ENCODE measurements at regions not wholly inside any gene's neighbourhood (a gene's known extent, or its start where the extent isn't known, plus 50 kb on each side); places are given as distances from the start of the nearest gene placed in this dataset.

DNA sequence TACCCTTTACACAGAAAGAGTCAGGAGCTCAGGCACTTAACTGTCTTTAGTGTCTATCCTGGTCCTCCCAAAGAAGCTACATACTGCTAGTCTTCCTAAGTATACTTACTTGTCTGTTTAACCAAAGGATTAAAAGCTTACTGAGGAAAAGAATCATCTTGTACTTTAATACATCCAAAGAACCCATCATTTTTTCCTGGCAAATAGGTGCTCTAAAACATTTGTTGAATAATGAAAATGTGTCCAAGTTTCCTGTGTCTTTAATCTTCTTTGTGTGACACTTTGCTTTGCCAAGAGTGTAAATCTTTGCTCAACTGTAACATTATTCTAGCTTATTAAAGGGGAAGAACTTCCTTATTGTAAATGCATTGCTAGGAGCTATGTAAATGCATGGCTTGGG lies 519.2 kb downstream of the OTOL1 start:
- no peak for DNase-seq (ENCODE audit: low read depth)

DNA sequence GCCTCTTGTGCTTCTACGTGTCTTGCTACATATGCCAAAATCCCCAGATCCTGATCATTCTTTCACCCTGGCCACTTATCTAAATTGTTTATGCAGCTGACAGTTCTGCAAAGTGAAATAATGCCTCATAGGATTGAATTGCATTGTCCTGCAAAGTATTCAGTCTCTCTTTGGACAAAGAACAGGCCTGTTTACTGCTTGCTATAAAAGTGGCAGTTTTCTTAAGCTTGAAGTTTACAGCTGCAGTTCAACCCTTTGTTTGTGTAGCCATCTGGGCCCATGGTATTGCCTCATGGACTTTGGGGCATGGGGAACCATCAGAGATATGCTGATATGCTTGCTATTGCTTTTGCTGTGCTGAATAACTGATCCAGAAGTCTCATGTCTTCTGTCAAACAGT lies 523.2 kb downstream of the OTOL1 start:
- no peak for DNase-seq (ENCODE audit: low read depth)

DNA sequence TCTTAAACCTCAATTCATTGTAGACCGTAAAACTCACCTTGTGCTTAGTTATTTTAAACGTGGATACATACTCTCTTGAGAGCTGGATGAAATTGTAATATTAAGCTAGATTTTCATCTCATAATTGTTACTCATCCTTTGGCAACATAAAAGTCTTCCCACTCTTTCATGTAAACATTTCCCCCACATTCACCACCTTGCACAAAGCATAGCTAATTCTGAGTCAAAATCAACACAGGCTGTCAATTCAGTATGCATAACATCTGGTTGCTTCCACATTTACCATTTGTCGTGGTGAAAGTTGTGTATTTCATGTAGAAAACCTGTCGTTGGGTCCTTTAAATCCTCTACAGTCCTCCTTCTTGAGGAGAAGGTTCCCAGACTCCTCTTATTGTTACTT lies 524.6 kb downstream of the OTOL1 start:
- DNase-seq (ENCODE audit: low read depth), result no peak

DNA sequence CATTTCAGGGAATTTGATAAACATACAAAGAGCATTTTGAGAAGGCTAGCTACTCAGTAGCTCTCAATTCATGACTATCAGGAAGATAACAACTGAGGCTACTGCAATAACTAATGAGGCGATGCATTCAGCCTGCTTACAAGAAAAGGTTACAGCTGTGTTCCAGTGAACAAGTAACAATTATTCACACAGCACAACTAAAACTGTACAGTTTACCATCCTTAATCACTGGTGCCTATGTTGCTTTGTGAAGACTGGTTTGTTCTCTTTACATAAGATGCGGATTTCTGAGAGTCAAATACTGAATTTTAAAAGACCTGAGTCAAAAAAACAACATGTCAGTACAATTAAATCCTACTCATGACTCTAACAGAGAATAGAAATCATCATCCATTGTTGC lies 526.3 kb downstream of the OTOL1 start:
- DNase-seq (ENCODE audit: low read depth), result no peak

DNA sequence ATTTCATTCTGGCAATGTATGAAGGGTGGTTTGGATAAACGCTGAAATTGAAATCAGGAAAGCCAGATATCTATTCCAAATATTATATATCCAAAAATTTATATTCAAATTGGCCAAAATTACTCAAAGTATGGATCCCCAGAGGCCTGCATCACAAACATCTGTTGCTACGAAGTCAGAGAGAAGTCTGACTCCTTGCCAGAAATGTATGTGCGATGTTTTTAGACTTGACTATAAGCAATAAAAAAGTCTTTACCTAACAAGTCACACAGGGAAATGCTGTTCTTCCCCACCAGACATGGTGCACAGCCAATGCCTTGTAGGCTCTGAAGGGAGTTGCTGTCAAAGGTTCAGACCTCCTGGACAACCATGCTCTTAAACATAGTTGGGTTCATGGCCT lies 533.1 kb downstream of the OTOL1 start:
- no peak for DNase-seq (ENCODE audit: low read depth)

DNA sequence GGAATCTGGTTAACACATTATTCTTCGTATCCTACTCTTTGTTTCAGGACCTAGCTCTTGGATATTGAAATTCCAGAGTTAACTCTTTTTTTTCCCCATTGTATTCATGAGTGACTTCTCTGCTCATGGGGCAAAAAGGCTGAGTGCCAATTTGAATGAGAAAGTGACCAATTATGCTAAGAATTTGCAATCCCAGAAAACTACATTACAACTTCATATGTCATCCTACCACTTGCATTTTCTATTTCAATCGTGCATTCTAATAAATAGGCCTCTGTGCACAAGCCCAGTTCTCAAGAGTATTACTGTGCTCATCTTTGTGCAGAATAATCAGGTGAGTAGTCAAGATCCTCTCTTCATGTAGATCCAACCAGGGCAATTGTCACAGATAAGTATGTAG lies 537.8 kb downstream of the OTOL1 start:
- DNase-seq (ENCODE audit: low read depth), result peak; percentile 25

DNA sequence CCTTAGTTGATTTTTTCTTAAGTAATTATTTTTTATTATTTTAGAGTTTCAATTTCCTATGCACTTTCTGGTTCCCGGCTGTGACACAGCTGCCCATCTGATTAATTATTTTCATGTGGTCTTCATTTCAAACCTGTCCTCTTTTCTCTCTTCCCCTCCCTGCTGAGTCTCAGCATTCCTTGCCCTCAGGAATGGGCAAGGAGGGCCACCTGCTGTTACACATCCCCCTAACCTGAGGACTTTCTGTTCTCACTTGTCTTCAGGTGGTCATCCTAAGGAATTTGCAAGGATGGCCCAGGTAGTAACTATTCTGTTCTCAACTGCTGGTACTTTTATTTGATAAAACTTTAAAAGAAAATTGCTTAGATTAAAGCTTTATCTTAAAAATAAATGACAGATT lies 545.0 kb downstream of the OTOL1 start:
- no peak for DNase-seq (ENCODE audit: low read depth)

DNA sequence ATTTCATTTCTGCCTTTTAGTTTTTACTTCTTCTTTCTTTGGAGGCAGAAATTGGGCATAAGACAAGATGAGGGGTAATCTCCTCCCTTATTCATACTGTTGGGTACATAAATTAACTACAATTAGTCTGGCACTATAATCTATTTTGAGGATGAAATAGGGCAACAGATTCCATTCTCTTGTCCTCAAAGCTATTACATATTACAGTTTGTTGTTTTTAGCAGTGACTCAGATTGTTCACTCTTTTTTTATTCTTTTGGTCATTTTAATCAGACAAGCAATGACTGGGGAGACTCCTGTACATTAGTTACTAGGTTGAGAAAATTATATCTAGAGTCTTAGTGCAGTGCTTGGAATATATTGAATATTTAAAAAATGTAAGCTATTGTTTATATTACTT lies 556.0 kb downstream of the OTOL1 start:
- no peak for DNase-seq (ENCODE audit: low read depth)

DNA sequence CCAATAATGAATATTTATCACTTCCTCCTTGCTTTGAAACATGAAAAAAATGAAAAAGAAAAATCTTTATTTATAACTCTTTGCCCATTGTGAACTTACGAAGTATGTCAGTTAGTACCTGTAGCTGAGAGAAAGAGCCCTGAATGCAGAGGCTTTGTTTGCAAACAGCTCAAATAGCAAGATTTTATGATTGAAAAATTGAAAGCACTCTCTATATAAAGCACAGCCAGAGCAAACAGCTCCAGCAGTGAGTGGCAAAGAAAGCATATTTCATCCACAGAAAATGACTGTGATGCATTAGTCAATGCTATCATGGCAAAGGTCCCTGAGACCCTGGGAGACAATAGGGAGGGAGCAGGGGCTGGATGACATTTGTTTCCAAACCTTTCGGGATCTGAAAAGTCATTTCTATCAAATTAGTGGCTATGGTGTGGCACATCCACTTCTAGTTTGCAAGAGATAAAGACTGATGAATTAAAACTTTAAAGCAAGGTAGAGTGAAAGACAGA lies 576.1 kb downstream of the OTOL1 start:
- no peak for DNase-seq (ENCODE audit: low read depth)

DNA sequence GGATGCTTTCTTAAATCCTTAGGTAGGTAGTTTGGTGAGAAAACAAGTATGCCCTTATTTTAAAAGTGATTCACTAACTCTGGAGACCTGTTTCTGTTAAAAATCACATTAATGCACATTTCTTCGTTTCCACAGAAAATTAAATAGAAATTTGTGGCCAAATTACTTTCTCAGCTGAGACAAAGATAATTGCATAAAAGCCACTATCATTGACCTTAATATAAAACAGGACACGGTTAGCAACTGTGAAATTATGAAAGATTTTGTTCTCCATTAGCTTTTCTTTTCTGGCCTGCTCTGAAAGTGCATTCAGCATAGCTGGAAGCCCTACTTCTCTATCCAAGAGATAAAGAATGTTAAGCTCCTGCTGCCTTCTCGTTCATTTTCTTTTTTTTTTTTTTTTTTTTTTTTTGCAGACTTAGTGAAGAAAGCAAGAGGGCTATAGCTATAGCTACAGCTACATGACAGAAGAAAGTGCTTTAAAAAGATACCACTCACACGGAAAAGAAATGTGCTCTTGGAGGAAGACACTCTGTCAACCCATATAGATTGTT lies 576.9 kb downstream of the OTOL1 start:
- DNase-seq (ENCODE audit: low read depth), result no peak

DNA sequence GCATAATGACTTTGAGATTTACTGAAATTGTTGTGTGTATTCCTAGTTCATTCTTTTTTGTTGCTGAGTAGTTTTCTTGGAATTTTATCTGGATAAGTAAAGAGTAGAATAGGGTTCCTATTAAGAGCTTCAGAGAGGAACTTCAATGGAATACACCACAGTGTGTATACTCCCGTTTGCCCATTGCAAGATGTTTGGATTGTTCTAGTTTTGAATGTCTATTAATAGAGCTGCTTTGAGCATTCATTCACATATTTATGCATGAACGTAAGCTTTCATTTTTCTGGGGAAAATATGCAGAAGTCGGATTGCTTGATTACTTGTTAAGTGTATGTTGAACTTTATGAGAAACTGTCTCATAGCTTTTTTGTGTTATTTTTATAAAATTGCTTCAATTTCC lies 580.5 kb downstream of the OTOL1 start:
- DNase-seq (ENCODE audit: low read depth), result no peak

DNA sequence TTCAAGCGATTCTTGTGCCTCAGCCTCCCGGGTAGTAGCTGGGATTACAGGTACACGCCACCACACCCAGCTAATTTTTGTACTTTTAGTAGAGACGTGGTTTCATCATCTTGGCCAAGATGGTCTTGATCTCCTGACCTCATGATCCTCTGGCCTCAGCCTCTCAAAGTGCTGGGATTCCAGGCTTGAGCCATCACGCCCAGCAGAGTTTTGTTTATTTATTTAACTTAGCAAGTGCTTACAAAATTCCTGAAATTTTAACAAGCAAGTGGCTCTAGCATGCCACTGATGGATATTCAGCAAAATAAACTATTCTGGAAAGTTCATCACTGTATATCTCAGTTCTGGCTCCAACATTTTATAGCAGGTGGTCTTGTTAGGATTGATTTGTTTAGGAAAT lies 585.9 kb downstream of the OTOL1 start:
- DNase-seq (ENCODE audit: low read depth), result no peak

DNA sequence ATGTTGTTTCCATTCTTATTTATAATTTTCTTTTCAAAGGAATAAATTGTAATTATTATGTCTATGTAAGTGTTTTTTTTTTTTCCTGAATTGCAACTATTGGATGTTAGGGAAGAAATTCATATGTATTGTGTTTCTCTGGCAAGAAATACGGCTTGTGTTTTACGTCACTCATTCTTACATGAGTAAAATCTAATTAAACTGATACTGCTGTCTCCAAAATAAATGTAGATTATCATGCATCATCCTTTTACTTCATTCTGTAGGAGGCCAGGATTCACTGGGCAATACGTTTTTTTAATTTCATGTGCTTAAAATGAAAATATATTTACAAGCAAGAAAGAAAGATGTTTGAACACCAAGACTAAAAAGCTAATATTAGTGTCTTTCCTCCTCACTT lies 590.8 kb downstream of the OTOL1 start:
- no peak for DNase-seq (ENCODE audit: low read depth)

DNA sequence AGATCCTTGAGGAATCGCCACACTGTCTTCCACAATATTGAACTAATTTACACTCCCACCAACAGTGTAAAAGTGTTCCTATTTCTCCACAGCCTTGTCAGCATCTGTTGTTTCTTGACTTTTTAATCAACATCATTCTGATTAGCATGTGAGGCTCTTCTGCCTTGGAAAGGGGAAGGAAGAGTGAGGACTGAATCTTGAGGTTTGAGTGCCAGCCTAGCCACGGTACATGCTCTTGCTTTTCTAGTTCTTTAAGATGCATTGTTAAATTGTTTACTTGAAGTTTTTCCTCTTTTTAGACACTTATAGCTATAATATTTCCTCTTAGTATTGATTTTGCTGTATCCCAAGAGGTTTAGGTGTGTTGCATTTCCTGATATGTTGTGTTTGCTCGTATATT lies 596.1 kb downstream of the OTOL1 start:
- no peak for DNase-seq (ENCODE audit: low read depth)

DNA sequence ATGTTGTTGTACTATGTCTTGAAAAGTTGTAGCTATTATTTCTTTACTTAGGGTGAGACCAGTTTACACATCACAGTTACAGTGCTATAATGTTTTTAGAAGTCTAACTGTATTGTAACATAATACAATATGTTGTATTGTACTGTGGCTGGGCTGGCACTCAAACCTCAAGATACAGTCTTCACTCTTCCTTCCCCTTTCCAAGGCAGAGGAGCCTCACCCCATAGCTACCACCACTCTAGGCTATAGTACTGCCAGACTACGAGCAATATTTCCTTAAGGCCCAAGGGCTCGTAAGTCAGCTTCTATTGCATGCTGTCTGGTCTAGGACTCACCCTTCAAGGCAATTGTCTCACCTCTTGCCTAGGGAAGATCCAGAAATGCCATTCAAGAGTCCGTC lies 597.7 kb downstream of the OTOL1 start:
- DNase-seq (ENCODE audit: low read depth), result no peak

DNA sequence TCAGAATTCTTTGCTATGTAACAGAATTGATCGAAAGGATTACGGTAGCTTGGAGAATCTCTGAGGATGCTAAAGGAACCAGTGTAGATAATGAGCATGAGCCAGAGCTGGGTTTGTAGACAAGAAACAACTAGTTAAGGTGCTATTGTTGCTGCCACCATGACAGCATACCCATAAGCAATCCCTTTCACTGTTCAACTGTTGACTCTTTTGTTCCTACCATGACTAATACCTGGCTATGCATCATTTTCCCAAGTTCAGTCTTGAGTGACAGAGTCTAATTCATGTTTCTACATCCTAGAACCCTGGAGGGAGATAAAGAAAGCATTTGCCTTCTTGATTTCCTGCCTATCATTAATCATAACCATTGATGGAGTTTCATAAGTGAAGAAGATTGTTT lies 600.3 kb downstream of the OTOL1 start:
- DNase-seq (ENCODE audit: low read depth), result no peak

DNA sequence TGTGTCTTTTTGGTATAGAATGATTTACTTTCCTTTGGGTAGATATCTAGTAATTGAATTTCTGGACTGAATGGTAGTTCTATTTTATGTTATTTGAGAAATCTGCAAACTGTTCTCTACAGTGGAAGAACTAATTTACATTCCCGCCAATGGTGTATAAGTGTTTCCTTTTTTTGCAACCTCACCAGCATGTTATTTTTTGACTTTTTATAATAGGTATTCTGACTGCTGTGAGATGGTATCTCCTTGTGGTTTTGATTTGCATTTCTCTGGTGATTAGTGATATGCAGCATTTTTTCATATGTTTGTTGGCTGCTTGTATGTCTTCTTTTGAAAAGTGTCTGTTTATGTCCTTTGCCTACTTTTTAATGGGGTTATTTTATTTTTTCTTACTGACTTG lies 607.2 kb downstream of the OTOL1 start:
- no peak for DNase-seq (ENCODE audit: low read depth)

DNA sequence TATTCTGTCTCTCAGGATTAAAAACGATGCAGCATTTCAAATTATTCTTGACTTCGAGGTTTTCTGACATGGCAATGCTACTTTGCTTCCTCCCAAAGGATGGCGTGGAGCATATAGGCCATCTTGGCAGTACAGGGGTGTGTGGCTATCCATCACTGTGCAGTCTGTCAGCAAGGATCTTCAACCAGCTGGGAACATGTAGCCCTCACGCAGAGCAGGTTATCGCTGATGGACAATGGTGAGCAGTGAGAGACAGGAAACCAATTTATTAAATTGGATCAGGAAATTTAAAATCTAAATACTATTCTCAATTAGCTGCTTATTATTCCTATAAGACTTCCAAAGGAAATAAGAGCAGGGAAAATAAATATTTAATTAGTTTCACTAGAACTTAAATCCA lies 615.3 kb downstream of the OTOL1 start:
- no peak for DNase-seq (ENCODE audit: low read depth)

DNA sequence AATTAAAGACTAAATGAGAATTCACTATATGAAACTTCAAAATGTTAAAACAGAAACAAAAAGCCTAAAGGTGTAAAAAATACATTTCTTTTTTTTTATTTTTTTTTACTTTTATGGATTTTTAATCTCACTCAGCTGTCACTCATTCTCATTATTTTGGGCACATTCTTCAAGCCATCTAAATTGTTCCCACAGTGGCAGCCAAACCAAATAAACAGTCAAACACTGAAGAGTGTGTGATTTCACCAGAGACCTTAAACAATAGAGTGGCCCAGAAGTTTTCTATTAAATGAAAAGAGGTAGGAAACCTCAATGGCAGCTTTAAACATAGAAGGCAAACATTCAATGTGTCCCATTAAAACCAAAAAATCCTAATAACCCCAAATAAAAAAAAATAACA lies 616.1 kb downstream of the OTOL1 start:
- no peak for DNase-seq (ENCODE audit: low read depth)

DNA sequence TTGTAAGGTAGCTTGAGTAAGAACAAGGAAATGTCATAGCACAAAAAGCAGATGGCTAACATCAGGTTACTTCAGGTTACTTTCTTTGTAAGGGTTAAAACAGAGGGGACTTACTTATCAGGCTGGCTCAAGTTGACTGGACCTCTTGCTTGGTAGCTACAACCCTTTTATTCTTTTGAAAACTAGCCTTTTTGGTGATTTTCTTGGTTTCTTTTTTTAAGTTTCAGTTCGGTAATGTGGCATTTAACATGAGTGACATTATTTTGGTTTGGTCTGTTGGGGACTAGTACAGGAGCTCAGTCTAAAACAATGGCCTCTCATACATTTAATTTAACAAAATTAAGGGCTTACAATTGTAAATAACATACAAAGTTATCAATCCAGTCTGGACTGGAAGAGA lies 621.4 kb downstream of the OTOL1 start:
- no peak for DNase-seq (ENCODE audit: low read depth)

DNA sequence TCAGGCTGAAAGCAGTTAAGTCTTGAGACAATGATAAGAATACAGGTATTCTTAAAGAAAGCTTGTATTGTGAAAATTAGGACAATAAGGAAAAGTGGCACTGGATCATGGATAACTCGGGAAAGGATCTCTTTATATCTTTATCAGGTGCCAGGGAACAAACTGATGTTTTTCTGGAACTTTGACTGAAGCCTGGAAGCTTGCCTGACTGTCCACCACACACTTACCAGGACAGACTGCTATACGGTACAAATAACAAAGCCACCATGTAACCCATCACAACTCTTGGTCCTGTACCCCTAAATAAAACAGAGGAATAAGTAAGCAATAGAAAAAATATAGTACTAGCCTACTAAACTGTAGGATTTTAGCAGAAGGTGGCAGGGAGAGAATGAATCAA lies 623.0 kb downstream of the OTOL1 start:
- DNase-seq (ENCODE audit: low read depth), result no peak

DNA sequence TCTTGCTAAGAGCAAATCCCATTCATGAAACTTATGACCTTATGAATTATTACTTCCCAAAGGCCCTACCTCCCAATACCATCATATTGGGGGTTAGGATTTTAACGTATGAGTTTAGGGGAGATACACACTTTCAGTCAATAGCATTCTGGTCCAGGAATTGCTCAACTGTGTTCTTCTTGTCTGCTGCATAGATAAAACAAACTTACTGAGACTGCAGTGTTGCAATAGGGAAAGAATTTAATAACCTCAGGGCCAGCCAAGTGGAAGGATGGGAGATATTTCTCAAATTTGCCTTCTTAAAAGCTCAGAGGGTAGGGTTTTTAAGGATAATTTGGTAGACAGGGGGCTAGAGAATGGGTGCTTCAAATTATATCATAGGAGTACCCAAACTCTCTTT lies 625.8 kb downstream of the OTOL1 start:
- DNase-seq (ENCODE audit: low read depth), result peak; percentile 9

DNA sequence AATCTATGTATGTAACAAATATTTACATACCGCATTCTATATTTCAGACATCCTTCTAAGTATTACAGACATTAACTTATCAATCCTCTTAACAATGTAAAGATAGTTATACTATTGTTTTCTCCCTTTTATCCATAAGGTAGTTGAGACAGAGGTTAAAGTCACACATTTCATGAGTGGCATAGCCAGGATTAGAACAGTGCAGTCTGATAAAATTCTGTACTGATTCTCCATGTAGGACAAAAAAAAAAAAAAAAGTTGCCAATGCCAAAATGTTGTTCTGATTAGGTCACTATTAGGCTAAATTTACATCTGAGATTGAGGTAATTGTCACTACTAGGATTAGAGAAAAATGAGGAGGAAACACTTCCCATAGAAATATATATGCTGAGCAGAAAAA lies 629.2 kb downstream of the OTOL1 start:
- DNase-seq (ENCODE audit: low read depth), result no peak

DNA sequence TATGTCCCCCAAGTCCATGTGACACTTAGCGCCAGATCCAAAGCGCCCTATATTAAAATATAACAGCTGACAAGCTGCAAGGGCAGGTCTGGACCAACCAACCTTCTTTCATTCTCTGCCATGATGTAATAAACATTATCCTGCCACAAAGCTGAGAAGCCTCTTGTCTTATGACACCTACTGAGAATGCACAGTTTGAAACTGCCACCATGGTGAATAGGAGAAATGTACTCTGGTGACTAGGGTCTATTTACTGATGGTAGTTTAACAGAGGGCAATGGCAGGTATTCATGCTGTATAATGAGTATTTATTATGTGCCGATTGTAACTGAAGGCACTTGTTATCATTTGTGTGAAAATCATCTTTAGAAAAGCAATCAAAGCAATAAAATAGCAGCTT lies 634.0 kb downstream of the OTOL1 start:
- no peak for DNase-seq (ENCODE audit: low read depth)

DNA sequence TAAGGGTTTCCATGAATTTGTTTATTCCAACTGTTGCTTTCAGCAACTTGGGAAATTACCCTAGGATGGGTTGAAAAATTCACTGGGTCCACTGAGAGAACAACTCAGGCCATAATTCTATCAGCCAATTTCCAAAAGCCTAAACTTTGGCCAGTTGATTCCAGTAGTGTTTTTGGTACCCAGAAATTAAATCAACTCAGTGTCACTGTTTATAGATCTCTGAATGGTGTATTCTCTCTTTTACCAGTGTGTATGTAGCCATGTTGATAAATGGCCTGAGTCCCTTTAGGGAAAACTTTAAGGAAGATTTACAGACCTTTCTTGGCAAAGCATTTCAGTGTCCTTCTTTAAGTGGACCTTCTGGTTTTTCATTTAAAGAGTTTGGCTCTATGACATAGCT lies 636.4 kb downstream of the OTOL1 start:
- no peak for DNase-seq (ENCODE audit: low read depth)

Data from GM04504 (cell line).